HepG2 (cell line): ENCODE measurements at regions not wholly inside any gene's neighbourhood (a gene's known extent, or its start where the extent isn't known, plus 50 kb on each side); places are given as distances from the start of the nearest gene placed in this dataset.

Experiments used
- ATAC-seq: fragments of 200-7000 bp; cut with Tn5 transposase; 3 replicates; pipeline ENCODE4 v1.9.1; 2020; ENCODE audit warnings: mild to moderate bottlenecking, moderate library complexity
- BruUV-seq: library from RNA; stranded (reverse); fragments of 400-500 nt; replicated peaks from 2 replicates; lab custom pipeline; 2021; lab: Mats Ljungman, UMichigan
- CTCF ChIA-PET: fragments of 300-600 bp; formaldehyde crosslinking; extraction: SDS; loops from one replicate; lab custom pipeline; 2021; ENCODE audit warnings: low total read pairs, inconsistent platforms, low intra/inter-chr PET ratio; lab: Yijun Ruan, JAX
- POLR2A ChIA-PET: fragments of 350-600 bp; sonication (Branson Sonifier 250); formaldehyde crosslinking; loops from one replicate; lab custom pipeline; 2020; ENCODE audit warnings: antibody characterized with exemption, inconsistent platforms; lab: Yijun Ruan, JAX
- DNase-seq: peaks from one replicate; pipeline ENCODE4 v3.0.0-alpha.2; 2015; ENCODE audit warnings: low spot score
- FAIRE-seq: peaks from 3 replicates; lab custom pipeline; 2011; peaks lifted over from hg19 to GRCh38; lab: Jason Lieb, UNC
- H2AFZ ChIP-seq: one replicate; pipeline ENCODE4 v1.6.1; 2011; ENCODE audit warnings: low read length, inconsistent platforms
- H3K27ac ChIP-seq: fragments of 300-600 bp; 3 replicates; pipeline ENCODE4 v1.8.0; 2011; ENCODE audit warnings: mixed run types, mild to moderate bottlenecking, mixed read lengths, low read length, inconsistent platforms; ENCODE audit not compliant: insufficient read depth; ENCODE audit errors: extremely low read length
- H3K27me3 ChIP-seq, 2 experiments: fragments of 200-600 bp in 1 of 2; 2 replicates in 1 of 2; 3 replicates in 1 of 2; pipeline versions ENCODE4 v1.6.0 to v1.8.0; 2011; ENCODE audit warnings: low read length in 2 of 2, mild to moderate bottlenecking in 2 of 2, moderate library complexity in 2 of 2, inconsistent platforms in 1 of 2; ENCODE audit not compliant: insufficient read depth in 2 of 2, control insufficient read depth in 1 of 2
- H3K36me3 ChIP-seq, 2 experiments: fragments of 200-600 bp in 1 of 2; replicated peaks in 1 of 2; 2 replicates in 1 of 2; 3 replicates in 1 of 2; pipeline versions ENCODE4 v1.5.1 to v1.8.0; 2011; ENCODE audit warnings: low read length in 2 of 2, inconsistent platforms in 1 of 2; ENCODE audit not compliant: insufficient read depth in 2 of 2, control insufficient read depth in 1 of 2
- H3K4me1 ChIP-seq: 2 replicates; pipeline ENCODE4 v1.5.1; 2012; ENCODE audit warnings: low read length, inconsistent platforms; ENCODE audit not compliant: insufficient read depth
- H3K4me2 ChIP-seq: 2 replicates; pipeline ENCODE4 v1.6.0; 2011; ENCODE audit warnings: low read depth, low read length, inconsistent platforms
- H3K4me3 ChIP-seq, 3 experiments: fragments of 200-600 bp in 1 of 3; sonication (generic), shearing (Covaris generic) in 1 of 3; replicated peaks in 1 of 3; 2 replicates each; pipeline ENCODE4 v1.5.1; 2011 to 2016; ENCODE audit warnings: low read length in 3 of 3, inconsistent platforms in 2 of 3, low read depth in 2 of 3, mild to moderate bottlenecking in 2 of 3, control low read depth in 1 of 3, mixed read lengths in 1 of 3; ENCODE audit not compliant: insufficient read depth in 1 of 3
- H3K79me2 ChIP-seq: one replicate; pipeline ENCODE4 v1.6.1; 2011; ENCODE audit warnings: low read length, inconsistent platforms; ENCODE audit not compliant: insufficient read depth
- H3K9ac ChIP-seq: 2 replicates; pipeline ENCODE4 v1.6.0; 2011; ENCODE audit warnings: mild to moderate bottlenecking, low read depth, low read length, inconsistent platforms; ENCODE audit not compliant: insufficient read depth
- H3K9me3 ChIP-seq: 2 replicates; pipeline ENCODE4 v1.5.1; 2012; ENCODE audit warnings: mild to moderate bottlenecking, low read length
- H4K20me1 ChIP-seq: 2 replicates; pipeline ENCODE4 v1.6.0; 2011; ENCODE audit warnings: inconsistent platforms, mild to moderate bottlenecking, low read length, moderate library complexity; ENCODE audit not compliant: insufficient read depth
- AHDC1 ChIP-seq: sonication (generic); formaldehyde crosslinking; IDR thresholded peaks from 2 replicates; pipeline ENCODE4 v1.5.1; 2020; ENCODE audit warnings: mild to moderate bottlenecking, missing genetic modification reagents, borderline replicate concordance
- ATM ChIP-seq: fragments of 450-650 bp; IDR thresholded peaks from 2 replicates; pipeline ENCODE4 v1.7.1; 2017; ENCODE audit warnings: mild to moderate bottlenecking, borderline replicate concordance
- MTA1 ChIP-seq: sonication (generic); formaldehyde crosslinking; IDR thresholded peaks from 2 replicates; pipeline ENCODE4 v1.4.0; 2020; ENCODE audit warnings: missing genetic modification reagents, mild to moderate bottlenecking, borderline replicate concordance
- ZBTB37 ChIP-seq: sonication (generic); formaldehyde crosslinking; IDR thresholded peaks from 2 replicates; pipeline ENCODE4 v1.4.0; 2020; ENCODE audit warnings: mild to moderate bottlenecking, missing genetic modification reagents
- ZNF879 ChIP-seq: sonication (generic); formaldehyde crosslinking; IDR thresholded peaks from 2 replicates; pipeline ENCODE4 v1.8.1; 2023; ENCODE audit warnings: missing genetic modification reagents
- WGBS: methylation state at CpG from one replicate; pipeline ENCODE4 v1.1.6; 2017; ENCODE audit warnings: low lambda C conversion rate; 5-methylcytosine and 5-hydroxymethylcytosine counted together
- in situ Hi-C: cut with HindIII; loops from 2 replicates; pipeline ENCODE4 v1.10.0; 2017; ENCODE audit warnings: low pct_unique_long_range_greater_than_20kb; ENCODE audit not compliant: extremely low pct_ligation_motif_present
- intact Hi-C: fragments of 100-400 bp; cut with micrococcal nuclease; formaldehyde crosslinking; loops from one replicate; pipeline ENCODE4 v1.10.0; 2022; ENCODE audit not compliant: unreplicated experiment

GRCh38 chr6:98525860-98526259 lies 308.5 kb upstream of the POU3F2 start:
- 0% methylated on average over 3 of the region's 3 CpGs for WGBS
- in situ Hi-C loops, result no loop called here
- ATAC-seq, result no peak
- TF ChIP-seq ATM (no peak), AHDC1 (CRISPR knock-in tag) (no peak), ZNF879 (CRISPR knock-in tag) (no peak), ZBTB37 (CRISPR knock-in tag) (no peak), MTA1 (CRISPR knock-in tag) (no peak)
- Histone ChIP-seq H3K4me2 (no peak overlapping the region), H3K27me3 (no peaks in the 10 kb centered on the region), H3K4me3 (no peak overlapping the region), H3K27ac (no peak overlapping the region), H3K9me3 (no peaks in the 10 kb centered on the region), H3K4me1 (no peaks in the 10 kb centered on the region), H3K9ac (no peak overlapping the region), H3K79me2 (no peaks in the 10 kb centered on the region), H3K36me3 (no peaks in the 10 kb centered on the region), H2AFZ (no peak overlapping the region), H4K20me1 (no peaks in the 10 kb centered on the region)
- CTCF ChIA-PET, result no interaction called here
- POLR2A ChIA-PET, result no interaction called here
- DNase-seq, result no peak
- no peak for FAIRE-seq
- no TSS peak for BruUV-seq
- intact Hi-C loops, result no loop called here
